GM19438 (cell line): ENCODE measurements at regions not wholly inside any gene's neighbourhood (a gene's known extent, or its start where the extent isn't known, plus 50 kb on each side); places are given as distances from the start of the nearest gene placed in this dataset.

Experiments used
- ATAC-seq: cut with Tn5 transposase; IDR thresholded peaks from one replicate; pipeline ENCODE4 v1.9.1; 2021; ENCODE audit warnings: low read depth; ENCODE audit not compliant: unreplicated experiment

- no peak for ATAC-seq
Measured at GRCh38 chr10:36638462-36639155, 486.8 kb upstream of the ANKRD30A start.

GRCh38 chr10:36636879-36637278 lies 488.5 kb upstream of the ANKRD30A start:
- ATAC-seq = no peak

- no peak for ATAC-seq
Measured at GRCh38 chr10:36636285-36636839, 489.0 kb upstream of the ANKRD30A start.

- ATAC-seq = no peak
Measured at GRCh38 chr10:36634916-36635315, 490.5 kb upstream of the ANKRD30A start.

- no peak for ATAC-seq
Measured at GRCh38 chr10:36630267-36630666, 495.1 kb upstream of the ANKRD30A start.

GRCh38 chr10:36629476-36629875 lies 495.9 kb upstream of the ANKRD30A start:
- no peak for ATAC-seq

- ATAC-seq = no peak
Measured at GRCh38 chr10:36624551-36625100, 500.8 kb upstream of the ANKRD30A start.

GRCh38 chr10:36621346-36621745 lies 504.1 kb upstream of the ANKRD30A start:
- no peak for ATAC-seq

- ATAC-seq = no peak
Measured at GRCh38 chr10:36612436-36612835, 513.0 kb upstream of the ANKRD30A start.

GRCh38 chr10:36608866-36609265 lies 516.5 kb upstream of the ANKRD30A start:
- no peak for ATAC-seq

- ATAC-seq = no peak
Measured at GRCh38 chr10:36608251-36608650, 517.1 kb upstream of the ANKRD30A start.

- ATAC-seq = no peak
Measured at GRCh38 chr10:36606234-36606839, 519.1 kb upstream of the ANKRD30A start.

GRCh38 chr10:36604316-36604715 lies 521.1 kb upstream of the ANKRD30A start:
- ATAC-seq = no peak

- ATAC-seq = no peak
Measured at GRCh38 chr10:36603688-36604087, 521.7 kb upstream of the ANKRD30A start.

GRCh38 chr10:36602374-36602773 lies 523.0 kb upstream of the ANKRD30A start:
- no peak for ATAC-seq

GRCh38 chr10:36597756-36598320 lies 527.6 kb upstream of the ANKRD30A start:
- no peak for ATAC-seq

- no peak for ATAC-seq
Measured at GRCh38 chr10:36592964-36593363, 532.4 kb upstream of the ANKRD30A start.

GRCh38 chr10:36591436-36591835 lies 534.0 kb upstream of the ANKRD30A start:
- no peak for ATAC-seq

GRCh38 chr10:36583690-36584089 lies 541.7 kb upstream of the ANKRD30A start:
- ATAC-seq = no peak

- no peak for ATAC-seq
Measured at GRCh38 chr10:36581237-36581636, 544.2 kb upstream of the ANKRD30A start.

- ATAC-seq = no peak
Measured at GRCh38 chr10:36578306-36578705, 547.1 kb upstream of the ANKRD30A start.
